IMR-90 (cell line): ENCODE measurements at regions not wholly inside any gene's neighbourhood (a gene's known extent, or its start where the extent isn't known, plus 50 kb on each side); places are given as distances from the start of the nearest gene placed in this dataset.

ENCODE experiments used
- ATAC-seq: fragments of 200-7000 bp; cut with Tn5 transposase; 2 replicates; pipeline ENCODE4 v1.9.1; 2020; ENCODE audit warnings: low read depth, mild to moderate bottlenecking, moderate library complexity
- BruUV-seq: library from RNA; stranded (reverse); fragments of 400-500 nt; replicated peaks from 2 replicates; lab custom pipeline; 2021; lab: Mats Ljungman, UMichigan
- CTCF ChIA-PET: fragments of 300-600 bp; formaldehyde crosslinking; extraction: SDS; loops from one replicate; lab custom pipeline; 2021; ENCODE audit warnings: antibody characterized with exemption; lab: Yijun Ruan, JAX
- POLR2A ChIA-PET: fragments of 300-600 bp; sonication (Branson Sonifier 250); formaldehyde crosslinking; loops from one replicate; lab custom pipeline; 2022; ENCODE audit warnings: antibody characterized with exemption; ENCODE audit not compliant: unreplicated experiment; lab: Charles Lee
- DNase-seq: peaks from one replicate; pipeline ENCODE4 v3.0.0; 2013
- H2AFZ ChIP-seq: replicated peaks from 2 replicates; pipeline ENCODE3; 2013; ENCODE audit warnings: low read length, mild to moderate bottlenecking; ENCODE audit not compliant: poor library complexity
- H2AK5ac ChIP-seq: 2 replicates; pipeline ENCODE4 v1.6.1; 2013; ENCODE audit warnings: low read depth, low read length, inconsistent platforms
- H2AK9ac ChIP-seq: replicated peaks from 2 replicates; pipeline ENCODE3; 2013; ENCODE audit warnings: mild to moderate bottlenecking, low read depth, low read length, moderate library complexity; ENCODE audit not compliant: poor library complexity
- H2BK120ac ChIP-seq: 2 replicates; pipeline ENCODE4 v1.6.1; 2013; ENCODE audit warnings: low read depth, low read length, inconsistent platforms
- H2BK15ac ChIP-seq: 3 replicates; pipeline ENCODE4 v1.6.1; 2013; ENCODE audit warnings: low read depth, low read length, inconsistent platforms
- H2BK20ac ChIP-seq: 2 replicates; pipeline ENCODE4 v1.6.1; 2013; ENCODE audit warnings: low read depth, mild to moderate bottlenecking, inconsistent platforms, low read length, moderate library complexity
- H2BK5ac ChIP-seq: 2 replicates; pipeline ENCODE4 v1.6.1; 2013; ENCODE audit warnings: mild to moderate bottlenecking, low read depth, low read length, inconsistent platforms; ENCODE audit not compliant: poor library complexity, severe bottlenecking
- H3K14ac ChIP-seq: replicated peaks from 2 replicates; pipeline ENCODE4 v1.6.1; 2013; ENCODE audit warnings: low read depth, low read length, inconsistent platforms
- H3K18ac ChIP-seq: 2 replicates; pipeline ENCODE4 v1.6.1; 2013; ENCODE audit warnings: low read depth, low read length, control low read depth
- H3K23ac ChIP-seq: 2 replicates; pipeline ENCODE4 v1.6.1; 2013; ENCODE audit warnings: low read depth, low read length, inconsistent platforms
- H3K27ac ChIP-seq: 2 replicates; pipeline ENCODE4 v1.5.1; 2013; ENCODE audit warnings: mild to moderate bottlenecking, control low read depth, low read length; ENCODE audit not compliant: insufficient read depth
- H3K27me3 ChIP-seq: 2 replicates; pipeline ENCODE4 v1.6.1; 2013; ENCODE audit warnings: low read length; ENCODE audit not compliant: control insufficient read depth, insufficient read depth
- H3K36me3 ChIP-seq: 2 replicates; pipeline ENCODE4 v1.6.1; 2013; ENCODE audit warnings: low read length, mixed read lengths; ENCODE audit not compliant: control insufficient read depth, insufficient read depth
- H3K4ac ChIP-seq: 2 replicates; pipeline ENCODE4 v1.6.1; 2013; ENCODE audit warnings: low read depth, low read length, inconsistent platforms
- H3K4me1 ChIP-seq: 2 replicates; pipeline ENCODE4 v1.6.1; 2013; ENCODE audit warnings: low read length, mixed read lengths; ENCODE audit not compliant: control insufficient read depth, insufficient read depth
- H3K4me2 ChIP-seq: 2 replicates; pipeline ENCODE4 v1.6.1; 2013; ENCODE audit warnings: low read depth, mild to moderate bottlenecking, control low read depth, low read length, moderate library complexity
- H3K4me3 ChIP-seq: 2 replicates; pipeline ENCODE4 v1.5.1; 2013; ENCODE audit warnings: low read depth, mild to moderate bottlenecking, control low read depth, low read length, moderate library complexity; ENCODE audit not compliant: insufficient read depth
- H3K56ac ChIP-seq: 2 replicates; pipeline ENCODE4 v1.6.1; 2013; ENCODE audit warnings: low read length, inconsistent platforms; ENCODE audit not compliant: insufficient read depth; ENCODE audit errors: extremely low read depth
- H3K79me1 ChIP-seq, 2 experiments: 2 replicates each; pipeline ENCODE4 v1.6.1; 2013; ENCODE audit warnings: low read length in 2 of 2, inconsistent platforms in 1 of 2, low read depth in 1 of 2
- H3K9ac ChIP-seq: 2 replicates; pipeline ENCODE4 v1.6.1; 2013; ENCODE audit warnings: low read depth, low read length, control low read depth
- H3K9me1 ChIP-seq: 2 replicates; pipeline ENCODE4 v1.6.1; 2013; ENCODE audit warnings: low read length, inconsistent platforms; ENCODE audit not compliant: insufficient read depth
- H3K9me3 ChIP-seq: 2 replicates; pipeline ENCODE4 v1.6.1; 2013; ENCODE audit warnings: low read length; ENCODE audit not compliant: control insufficient read depth, insufficient read depth
- H4K20me1 ChIP-seq: 2 replicates; pipeline ENCODE4 v1.6.1; 2013; ENCODE audit warnings: low read length, inconsistent platforms; ENCODE audit not compliant: insufficient read depth
- H4K5ac ChIP-seq: 2 replicates; pipeline ENCODE4 v1.6.1; 2013; ENCODE audit warnings: mild to moderate bottlenecking, low read depth, low read length, control low read depth
- H4K8ac ChIP-seq, 2 experiments: 2 replicates each; pipeline ENCODE4 v1.6.1; 2013; ENCODE audit warnings: low read depth in 2 of 2, low read length in 2 of 2, control low read depth in 1 of 2, inconsistent platforms in 1 of 2
- H4K91ac ChIP-seq: 2 replicates; pipeline ENCODE4 v1.6.1; 2013; ENCODE audit warnings: low read depth, low read length, inconsistent platforms; ENCODE audit not compliant: insufficient read depth
- BHLHE40 ChIP-seq: fragments of 150-350 bp; IDR thresholded peaks from 2 replicates; pipeline ENCODE4 v1.6.1; 2016; ENCODE audit warnings: mild to moderate bottlenecking, low read depth, low read length
- ELK1 ChIP-seq: fragments of 150-350 bp; IDR thresholded peaks from 2 replicates; pipeline ENCODE4 v1.6.1; 2016; ENCODE audit warnings: low read depth, mild to moderate bottlenecking, low read length, moderate library complexity, borderline replicate concordance
- MAFK ChIP-seq: IDR thresholded peaks from 2 replicates; pipeline ENCODE4 v1.6.1; 2012; ENCODE audit warnings: low read depth, low read length, improper control_type of control experiment
- POLR2A ChIP-seq: IDR thresholded peaks from 2 replicates; pipeline ENCODE4 v1.6.1; 2012; ENCODE audit warnings: mild to moderate bottlenecking, low read depth, low read length
- RAD21 ChIP-seq: IDR thresholded peaks from 2 replicates; pipeline ENCODE4 v1.6.1; 2012; ENCODE audit warnings: low read length, improper control_type of control experiment
- RFX5 ChIP-seq: IDR thresholded peaks from 2 replicates; pipeline ENCODE4 v1.8.0; 2012; ENCODE audit warnings: low read depth, mild to moderate bottlenecking, low read length, moderate library complexity
- WGBS, 2 experiments: methylation state at CpG; one replicate each; pipeline versions ENCODE4 v1.1.5 to v1.1.7; 2013; ENCODE audit warnings: missing lambda C conversion rate in 2 of 2; ENCODE audit not compliant: insufficient read length in 1 of 2; ENCODE audit errors: extremely low coverage in 2 of 2; 5-methylcytosine and 5-hydroxymethylcytosine counted together
- dilution Hi-C: fragments of 300-500 bp; cut with HindIII; formaldehyde crosslinking; loops from one replicate; pipeline ENCODE4 v1.14.3; 2018; ENCODE audit warnings: low sequenced_read_pairs; ENCODE audit not compliant: unreplicated experiment
- in situ Hi-C: fragments of 300-500 bp; cut with MboI; formaldehyde crosslinking; loops from 3 replicates; pipeline ENCODE4 v1.14.3; 2019; ENCODE audit warnings: low sequenced_read_pairs, inconsistent platforms, mixed read lengths
- intact Hi-C: fragments of 100-400 bp; cut with micrococcal nuclease; formaldehyde crosslinking; loops from 2 replicates; pipeline ENCODE4 v1.10.0; 2022

GRCh38 chrX:149114001-149114400 lies 391.1 kb downstream of the IDS start:
- no peak overlapping the region for H2BK120ac ChIP-seq
- no peak for ATAC-seq
- intact Hi-C loops (no loop called here), dilution Hi-C loops (no loop called here), in situ Hi-C loops (no loop called here)
- H3K23ac ChIP-seq, result no peak overlapping the region
- H3K79me1 ChIP-seq, result no peaks in the 10 kb centered on the region
- no peak overlapping the region for H2AK5ac ChIP-seq
- no peak overlapping the region for H3K9ac ChIP-seq
- TF ChIP-seq MAFK (no peak), ELK1 (no peak), RAD21 (no peak), POLR2A (no peak), RFX5 (no peak), BHLHE40 (no peak)
- H4K91ac ChIP-seq, result no peak overlapping the region
- no peaks in the 10 kb centered on the region for H3K9me1 ChIP-seq
- DNase-seq, result no peak
- H2BK5ac ChIP-seq, result no peak overlapping the region
- no peak overlapping the region for H3K14ac ChIP-seq
- H3K18ac ChIP-seq, result no peak overlapping the region
- ChIA-PET CTCF (no interaction called here), POLR2A (no interaction called here)
- H4K5ac ChIP-seq, result no peak overlapping the region
- no peaks in the 10 kb centered on the region for H3K27me3 ChIP-seq
- H3K56ac ChIP-seq, result no peak overlapping the region
- H3K36me3 ChIP-seq, result no peaks in the 10 kb centered on the region
- H2AFZ ChIP-seq, result no peak overlapping the region
- no TSS peak for BruUV-seq
- H4K20me1 ChIP-seq, result no peaks in the 10 kb centered on the region
- H2AK9ac ChIP-seq, result no peak overlapping the region
- no peak overlapping the region for H4K8ac ChIP-seq
- no peak overlapping the region for H2BK20ac ChIP-seq
- no peak overlapping the region for H3K4ac ChIP-seq
- H2BK15ac ChIP-seq, result no peak overlapping the region
- H3K9me3 ChIP-seq, result peaks cover 2% of the 10 kb centered on the region; the same call in 1 of the 2 replicates
- H3K4me2 ChIP-seq, result no peak overlapping the region
- no peaks in the 10 kb centered on the region for H3K4me1 ChIP-seq
- 91% methylated on average over 3 of the region's 15 CpGs; no CpG with 5 or more reads in 1 of the 2 experiments for WGBS, 2 experiments
- no peak overlapping the region for H3K4me3 ChIP-seq
- no peak overlapping the region for H3K27ac ChIP-seq
